ENCODE measurements at regions not wholly inside any gene's neighbourhood (a gene's known extent, or its start where the extent isn't known, plus 50 kb on each side); places are given as distances from the start of the nearest gene placed in this dataset.

GRCh38 chrX:127884921-127885320 lies 167.3 kb downstream of the ACTRT1 start:
- no TSS peak for BruUV-seq (replicated peaks)
- H3K4me3 ChIP-seq (ENCODE audit: low read depth, low read length, poor library complexity, severe bottlenecking), result no peak overlapping the region
- ChIA-PET POLR2A (no interaction called here), CTCF (ENCODE audit: unreplicated experiment) (no interaction called here)
- H3K79me2 ChIP-seq (ENCODE audit: insufficient read depth, low read depth, low read length), result no peaks in the 10 kb centered on the region
- H3K9me3 ChIP-seq (ENCODE audit: low read length), result no peaks in the 10 kb centered on the region
- H3K27ac ChIP-seq (ENCODE audit: low read depth, low read length, poor library complexity, severe bottlenecking), result no peak overlapping the region
- H3K9me2 ChIP-seq (ENCODE audit: insufficient read depth, low read length), result no peaks in the 10 kb centered on the region
- TF ChIP-seq EZH2phosphoT487 (IDR thresholded peaks at IDR 0.05; ENCODE audit: borderline replicate concordance, low read depth, low read length), result no peak
- H3K4me1 ChIP-seq (ENCODE audit: insufficient read depth, low read length, poor library complexity, severe bottlenecking), result no peaks in the 10 kb centered on the region
- no peaks in the 10 kb centered on the region for H4K20me1 ChIP-seq (ENCODE audit: insufficient read depth, low read length)
- no peak overlapping the region for H2AFZ ChIP-seq (ENCODE audit: low read length)
- DNase-seq (ENCODE audit: low spot score), result no peak
- intact Hi-C loops (cut with micrococcal nuclease; ENCODE audit: unreplicated experiment), result no loop called here
- no peak overlapping the region for H3K4me2 ChIP-seq (ENCODE audit: low read length)
- no peaks in the 10 kb centered on the region for H3K36me3 ChIP-seq (ENCODE audit: insufficient read depth, low read length)

GRCh38 chrX:127879585-127879984 lies 172.6 kb downstream of the ACTRT1 start:
- Histone ChIP-seq H2AFZ (ENCODE audit: low read length) (no peak overlapping the region), H3K9me3 (ENCODE audit: low read length) (no peaks in the 10 kb centered on the region), H4K20me1 (ENCODE audit: insufficient read depth, low read length) (no peaks in the 10 kb centered on the region), H3K4me1 (ENCODE audit: insufficient read depth, low read length, poor library complexity, severe bottlenecking) (no peaks in the 10 kb centered on the region), H3K4me3 (ENCODE audit: low read depth, low read length, poor library complexity, severe bottlenecking) (no peak overlapping the region), H3K9me2 (ENCODE audit: insufficient read depth, low read length) (no peaks in the 10 kb centered on the region), H3K79me2 (ENCODE audit: insufficient read depth, low read depth, low read length) (no peaks in the 10 kb centered on the region), H3K4me2 (ENCODE audit: low read length) (no peak overlapping the region), H3K27ac (ENCODE audit: low read depth, low read length, poor library complexity, severe bottlenecking) (no peak overlapping the region), H3K36me3 (ENCODE audit: insufficient read depth, low read length) (no peaks in the 10 kb centered on the region)
- DNase-seq (ENCODE audit: low spot score), result no peak
- no TSS peak for BruUV-seq (replicated peaks)
- no peak for TF ChIP-seq CTCF (conservative IDR thresholded peaks at IDR 0.05; ENCODE audit: low read length)
- no peak for TF ChIP-seq EZH2phosphoT487 (IDR thresholded peaks at IDR 0.05; ENCODE audit: borderline replicate concordance, low read depth, low read length)
- intact Hi-C loops (cut with micrococcal nuclease; ENCODE audit: unreplicated experiment), result no loop called here
- CTCF ChIA-PET (ENCODE audit: unreplicated experiment), result no interaction called here
- POLR2A ChIA-PET, result no interaction called here

- intact Hi-C loops (cut with micrococcal nuclease; ENCODE audit: unreplicated experiment), result no loop called here
- H4K20me1 ChIP-seq (ENCODE audit: insufficient read depth, low read length), result no peaks in the 10 kb centered on the region
- no peaks in the 10 kb centered on the region for H3K9me3 ChIP-seq (ENCODE audit: low read length)
- H2AFZ ChIP-seq (ENCODE audit: low read length), result no peak overlapping the region
- BruUV-seq (replicated peaks), result no TSS peak
- ChIA-PET CTCF (ENCODE audit: unreplicated experiment) (no interaction called here), POLR2A (no interaction called here)
- H3K27ac ChIP-seq (ENCODE audit: low read depth, low read length, poor library complexity, severe bottlenecking), result no peak overlapping the region
- H3K36me3 ChIP-seq (ENCODE audit: insufficient read depth, low read length), result no peaks in the 10 kb centered on the region
- no peak overlapping the region for H3K4me3 ChIP-seq (ENCODE audit: low read depth, low read length, poor library complexity, severe bottlenecking)
- no peaks in the 10 kb centered on the region for H3K79me2 ChIP-seq (ENCODE audit: insufficient read depth, low read depth, low read length)
- no peak for DNase-seq (ENCODE audit: low spot score)
- H3K4me2 ChIP-seq (ENCODE audit: low read length), result no peak overlapping the region
- H3K9me2 ChIP-seq (ENCODE audit: insufficient read depth, low read length), result no peaks in the 10 kb centered on the region
- no peaks in the 10 kb centered on the region for H3K4me1 ChIP-seq (ENCODE audit: insufficient read depth, low read length, poor library complexity, severe bottlenecking)
- no peak for TF ChIP-seq CTCF (conservative IDR thresholded peaks at IDR 0.05; ENCODE audit: low read length)
Measured at GRCh38 chrX:127877318-127877717, 174.9 kb downstream of the ACTRT1 start.

Measured in OCI-LY7 (cell line).